ENCODE measurements at regions not wholly inside any gene's neighbourhood (a gene's known extent, or its start where the extent isn't known, plus 50 kb on each side); places are given as distances from the start of the nearest gene placed in this dataset.

DNA sequence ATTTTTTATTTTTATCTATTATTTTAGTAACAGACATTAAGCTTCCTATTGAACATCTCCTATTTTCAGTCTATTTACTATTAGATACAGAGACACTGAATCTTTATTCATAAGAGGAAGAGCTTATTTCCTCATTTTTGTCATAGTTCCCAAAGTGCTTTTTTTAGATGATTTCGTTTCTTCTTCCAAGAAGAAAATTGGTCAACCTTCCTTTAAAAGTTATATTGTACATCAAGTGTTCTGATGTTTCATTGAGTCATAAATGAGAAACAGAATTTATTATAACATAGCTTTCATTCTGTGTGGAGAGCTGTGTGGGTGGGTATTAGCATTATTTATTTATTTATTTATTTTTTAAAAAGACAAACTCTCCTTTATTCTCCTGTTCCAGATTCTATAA is 50.6 kb upstream of the BACH1 start:
- TF ChIP-seq, protein P1, sequence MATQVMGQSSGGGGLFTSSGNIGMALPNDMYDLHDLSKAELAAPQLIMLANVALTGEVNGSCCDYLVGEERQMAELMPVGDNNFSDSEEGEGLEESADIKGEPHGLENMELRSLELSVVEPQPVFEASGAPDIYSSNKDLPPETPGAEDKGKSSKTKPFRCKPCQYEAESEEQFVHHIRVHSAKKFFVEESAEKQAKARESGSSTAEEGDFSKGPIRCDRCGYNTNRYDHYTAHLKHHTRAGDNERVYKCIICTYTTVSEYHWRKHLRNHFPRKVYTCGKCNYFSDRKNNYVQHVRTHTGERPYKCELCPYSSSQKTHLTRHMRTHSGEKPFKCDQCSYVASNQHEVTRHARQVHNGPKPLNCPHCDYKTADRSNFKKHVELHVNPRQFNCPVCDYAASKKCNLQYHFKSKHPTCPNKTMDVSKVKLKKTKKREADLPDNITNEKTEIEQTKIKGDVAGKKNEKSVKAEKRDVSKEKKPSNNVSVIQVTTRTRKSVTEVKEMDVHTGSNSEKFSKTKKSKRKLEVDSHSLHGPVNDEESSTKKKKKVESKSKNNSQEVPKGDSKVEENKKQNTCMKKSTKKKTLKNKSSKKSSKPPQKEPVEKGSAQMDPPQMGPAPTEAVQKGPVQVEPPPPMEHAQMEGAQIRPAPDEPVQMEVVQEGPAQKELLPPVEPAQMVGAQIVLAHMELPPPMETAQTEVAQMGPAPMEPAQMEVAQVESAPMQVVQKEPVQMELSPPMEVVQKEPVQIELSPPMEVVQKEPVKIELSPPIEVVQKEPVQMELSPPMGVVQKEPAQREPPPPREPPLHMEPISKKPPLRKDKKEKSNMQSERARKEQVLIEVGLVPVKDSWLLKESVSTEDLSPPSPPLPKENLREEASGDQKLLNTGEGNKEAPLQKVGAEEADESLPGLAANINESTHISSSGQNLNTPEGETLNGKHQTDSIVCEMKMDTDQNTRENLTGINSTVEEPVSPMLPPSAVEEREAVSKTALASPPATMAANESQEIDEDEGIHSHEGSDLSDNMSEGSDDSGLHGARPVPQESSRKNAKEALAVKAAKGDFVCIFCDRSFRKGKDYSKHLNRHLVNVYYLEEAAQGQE (IDR thresholded peaks at IDR 0.05; ENCODE audit: low read depth): no peak
- TF ChIP-seq, protein P2, sequence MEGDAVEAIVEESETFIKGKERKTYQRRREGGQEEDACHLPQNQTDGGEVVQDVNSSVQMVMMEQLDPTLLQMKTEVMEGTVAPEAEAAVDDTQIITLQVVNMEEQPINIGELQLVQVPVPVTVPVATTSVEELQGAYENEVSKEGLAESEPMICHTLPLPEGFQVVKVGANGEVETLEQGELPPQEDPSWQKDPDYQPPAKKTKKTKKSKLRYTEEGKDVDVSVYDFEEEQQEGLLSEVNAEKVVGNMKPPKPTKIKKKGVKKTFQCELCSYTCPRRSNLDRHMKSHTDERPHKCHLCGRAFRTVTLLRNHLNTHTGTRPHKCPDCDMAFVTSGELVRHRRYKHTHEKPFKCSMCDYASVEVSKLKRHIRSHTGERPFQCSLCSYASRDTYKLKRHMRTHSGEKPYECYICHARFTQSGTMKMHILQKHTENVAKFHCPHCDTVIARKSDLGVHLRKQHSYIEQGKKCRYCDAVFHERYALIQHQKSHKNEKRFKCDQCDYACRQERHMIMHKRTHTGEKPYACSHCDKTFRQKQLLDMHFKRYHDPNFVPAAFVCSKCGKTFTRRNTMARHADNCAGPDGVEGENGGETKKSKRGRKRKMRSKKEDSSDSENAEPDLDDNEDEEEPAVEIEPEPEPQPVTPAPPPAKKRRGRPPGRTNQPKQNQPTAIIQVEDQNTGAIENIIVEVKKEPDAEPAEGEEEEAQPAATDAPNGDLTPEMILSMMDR (IDR thresholded peaks at IDR 0.05 in 2 of 3, conservative IDR thresholded peaks at IDR 0.05 in 1 of 3; ENCODE audit: borderline replicate concordance in 1 of 3, insufficient read depth in 1 of 3, low read depth in 2 of 3, low read length in 2 of 3): no peak
- no peak for TF ChIP-seq CEBPB (IDR thresholded peaks at IDR 0.05; ENCODE audit: low read depth)
- TF ChIP-seq POLR2A (IDR thresholded peaks at IDR 0.05; ENCODE audit: borderline replicate concordance, extremely low read depth, insufficient read depth, insufficient read length): no peak
- no peak for TF ChIP-seq SP1 (IDR thresholded peaks at IDR 0.05; ENCODE audit: low read depth)
- TF ChIP-seq POLR2AphosphoS5 (IDR thresholded peaks at IDR 0.05; ENCODE audit: low read depth, low read length): no peak
- no peak for TF ChIP-seq ZNF274 (IDR thresholded peaks at IDR 0.05; ENCODE audit: low read depth, low read length)
- no peak for TF ChIP-seq YY1 (IDR thresholded peaks at IDR 0.05; ENCODE audit: extremely low read depth, insufficient replicate concordance, low read depth, low read length)
- no peak for TF ChIP-seq SRF (IDR thresholded peaks at IDR 0.05; ENCODE audit: low read depth)
- no peak for TF ChIP-seq ZFX (IDR thresholded peaks at IDR 0.05)

All from HCT116 (cell line).